AG10803 (cell line): ENCODE measurements at regions not wholly inside any gene's neighbourhood (a gene's known extent, or its start where the extent isn't known, plus 50 kb on each side); places are given as distances from the start of the nearest gene placed in this dataset.
"Not testable (repeated sequence)": the region's sequence is repeated elsewhere in the genome, so short reads cannot be mapped to it uniquely, and the experiment has no call there.

Experiments
- DNase-seq: peaks from one replicate; pipeline ENCODE4 v3.0.0; 2010; ENCODE audit warnings: low read depth
- H3K4me3 ChIP-seq: 2 replicates; pipeline ENCODE4 v1.5.1; 2011; ENCODE audit warnings: mild to moderate bottlenecking, low read length, control low read depth
- TF ChIP-seq, protein P1 (sequence below): conservative IDR thresholded peaks from 2 replicates; pipeline ENCODE4 v1.5.1; 2011; ENCODE audit warnings: mild to moderate bottlenecking, low read length, control low read depth, inconsistent platforms

DNA sequence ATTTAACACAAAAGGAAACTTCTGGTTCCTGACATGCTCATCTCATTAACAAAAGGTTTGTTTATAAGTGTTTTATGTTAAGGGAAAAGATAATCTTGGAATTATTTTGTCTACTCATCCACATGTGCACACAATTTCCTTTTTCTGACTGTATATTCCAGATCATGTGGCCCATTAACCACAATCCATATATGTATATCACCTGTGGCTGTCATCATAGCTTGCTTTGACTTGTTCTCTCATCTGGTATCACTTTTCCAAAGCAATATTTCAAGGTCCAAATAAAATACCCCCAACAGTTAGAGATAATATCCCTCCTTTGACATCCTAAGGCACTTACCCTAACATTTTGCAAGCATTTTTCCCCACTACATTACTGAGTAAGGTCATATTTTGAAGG is 856.1 kb downstream of the CDH11 start:
- H3K4me3 ChIP-seq: no peak overlapping the region
- DNase-seq: no peak
- TF ChIP-seq, protein P1, sequence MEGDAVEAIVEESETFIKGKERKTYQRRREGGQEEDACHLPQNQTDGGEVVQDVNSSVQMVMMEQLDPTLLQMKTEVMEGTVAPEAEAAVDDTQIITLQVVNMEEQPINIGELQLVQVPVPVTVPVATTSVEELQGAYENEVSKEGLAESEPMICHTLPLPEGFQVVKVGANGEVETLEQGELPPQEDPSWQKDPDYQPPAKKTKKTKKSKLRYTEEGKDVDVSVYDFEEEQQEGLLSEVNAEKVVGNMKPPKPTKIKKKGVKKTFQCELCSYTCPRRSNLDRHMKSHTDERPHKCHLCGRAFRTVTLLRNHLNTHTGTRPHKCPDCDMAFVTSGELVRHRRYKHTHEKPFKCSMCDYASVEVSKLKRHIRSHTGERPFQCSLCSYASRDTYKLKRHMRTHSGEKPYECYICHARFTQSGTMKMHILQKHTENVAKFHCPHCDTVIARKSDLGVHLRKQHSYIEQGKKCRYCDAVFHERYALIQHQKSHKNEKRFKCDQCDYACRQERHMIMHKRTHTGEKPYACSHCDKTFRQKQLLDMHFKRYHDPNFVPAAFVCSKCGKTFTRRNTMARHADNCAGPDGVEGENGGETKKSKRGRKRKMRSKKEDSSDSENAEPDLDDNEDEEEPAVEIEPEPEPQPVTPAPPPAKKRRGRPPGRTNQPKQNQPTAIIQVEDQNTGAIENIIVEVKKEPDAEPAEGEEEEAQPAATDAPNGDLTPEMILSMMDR: no peak

DNA sequence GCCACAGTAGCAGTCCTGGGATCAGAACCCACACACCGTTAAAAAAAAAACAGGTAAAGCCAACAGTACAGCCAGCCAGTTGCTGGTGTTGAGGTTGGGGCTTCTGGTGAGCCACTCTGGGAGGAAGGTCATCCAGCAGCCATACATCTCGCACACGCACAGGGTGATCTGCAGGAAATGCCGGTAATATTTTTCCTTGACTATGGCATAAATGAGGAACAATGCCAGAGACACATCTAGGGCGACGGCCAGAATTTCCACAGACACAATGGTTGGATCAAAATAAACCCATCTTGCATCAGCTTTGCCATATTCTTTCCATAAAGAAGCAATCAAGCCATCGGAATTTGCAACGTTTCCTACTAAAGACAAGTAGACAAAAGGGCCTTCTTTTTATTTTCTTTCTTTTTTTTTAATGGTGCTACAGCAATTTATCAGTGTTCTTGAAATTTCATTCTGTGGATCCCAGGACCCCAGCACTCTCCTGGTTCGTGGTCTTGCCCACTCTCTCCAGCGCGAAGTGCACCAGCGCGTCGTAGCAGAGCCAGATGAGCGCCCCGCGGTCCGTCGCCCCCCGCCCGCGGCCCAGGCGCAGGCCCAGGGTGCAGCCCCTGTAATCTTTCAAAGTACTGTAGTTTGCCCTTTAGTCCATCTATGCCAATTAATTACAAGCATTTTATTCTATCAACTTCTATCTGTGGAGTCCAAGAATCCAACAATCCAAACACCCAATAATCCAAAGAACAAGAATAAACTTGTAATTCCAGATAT is 861.0 kb downstream of the CDH11 start:
- not testable (repeated sequence) for H3K4me3 ChIP-seq, DNase-seq

DNA sequence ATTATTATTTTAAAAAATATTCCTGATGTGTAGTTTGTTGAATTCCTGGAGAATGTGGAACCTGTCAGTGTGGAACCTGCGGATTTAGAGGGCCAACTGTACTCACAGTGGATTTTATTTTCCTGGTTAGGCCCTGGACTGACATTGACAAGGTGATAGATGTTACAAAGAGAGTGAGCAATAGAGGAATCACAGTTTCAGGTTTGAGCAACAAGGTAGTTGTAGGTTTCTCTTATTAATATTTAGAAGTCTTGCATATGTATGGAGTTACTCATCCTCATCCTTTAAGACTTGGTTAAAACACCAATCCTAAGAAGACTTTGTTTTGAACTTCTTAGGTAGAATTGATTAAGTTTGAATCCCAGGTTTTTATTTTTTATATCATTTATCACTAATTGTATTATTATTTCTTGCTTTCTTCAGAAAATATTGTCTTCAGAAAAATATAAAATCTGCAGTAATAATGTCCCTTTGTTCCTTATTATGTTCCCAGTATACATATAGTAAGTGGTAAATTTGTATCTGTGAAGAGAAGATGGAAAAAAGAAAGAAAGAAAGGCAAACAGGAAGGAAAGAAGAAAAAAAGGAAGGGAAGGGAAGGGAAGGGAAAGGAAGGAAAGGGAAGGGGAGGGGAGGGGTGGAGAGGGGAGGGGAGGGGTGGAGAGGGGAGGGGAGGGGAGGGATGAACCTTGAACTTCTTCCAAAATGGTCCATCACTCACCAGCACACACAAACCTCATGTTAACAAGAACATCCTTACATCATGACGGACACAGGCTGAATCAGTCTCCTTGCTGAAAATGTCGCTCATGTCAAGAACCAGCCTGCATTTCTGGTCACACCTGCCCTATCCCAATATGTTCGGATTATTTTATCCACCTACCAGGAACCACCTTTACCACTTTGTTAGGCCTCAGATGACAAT is 867.2 kb downstream of the CDH11 start:
- H3K4me3 ChIP-seq: no peak overlapping the region
- DNase-seq: no peak
- TF ChIP-seq, protein P1: no peak

DNA sequence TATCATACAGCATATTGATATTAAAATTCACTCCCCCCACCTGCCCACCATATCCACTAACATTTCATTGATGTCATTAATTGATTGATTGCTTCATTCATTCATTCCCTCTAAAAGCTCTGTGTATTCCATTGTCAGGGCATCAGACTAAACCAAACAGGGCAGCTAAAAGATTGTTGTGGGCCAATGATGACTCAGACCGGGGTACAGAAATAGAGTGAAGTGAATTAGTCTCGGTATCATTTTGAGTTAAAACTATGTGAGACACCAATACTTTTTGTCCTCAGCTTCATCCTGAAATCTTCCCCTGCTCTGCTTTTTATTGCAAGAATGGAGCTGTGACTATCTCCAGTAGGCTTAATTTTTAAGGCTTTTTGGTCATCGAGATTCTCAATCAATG is 868.3 kb downstream of the CDH11 start:
- TF ChIP-seq, protein P1: no peak
- H3K4me3 ChIP-seq: no peak overlapping the region
- DNase-seq: no peak

DNA sequence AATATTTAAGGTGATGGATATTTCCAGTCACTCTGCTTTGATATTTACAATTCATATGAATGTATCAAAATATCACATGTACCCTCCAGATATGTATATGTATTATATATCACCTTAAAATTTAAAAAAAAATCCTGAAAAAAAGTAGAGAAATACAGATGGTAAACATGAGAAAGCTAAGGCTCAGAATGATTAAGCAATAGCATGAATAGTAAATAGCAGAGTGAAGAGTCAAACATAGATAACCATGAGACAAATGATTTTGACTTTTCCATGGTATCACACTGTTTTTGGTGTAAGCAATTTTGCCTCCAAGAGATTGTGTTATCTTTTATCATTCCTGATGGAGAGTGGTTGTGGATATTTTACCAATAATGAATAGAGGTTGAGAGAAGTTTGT is 868.8 kb downstream of the CDH11 start:
- no peak for DNase-seq
- TF ChIP-seq, protein P1: no peak
- H3K4me3 ChIP-seq: no peak overlapping the region

DNA sequence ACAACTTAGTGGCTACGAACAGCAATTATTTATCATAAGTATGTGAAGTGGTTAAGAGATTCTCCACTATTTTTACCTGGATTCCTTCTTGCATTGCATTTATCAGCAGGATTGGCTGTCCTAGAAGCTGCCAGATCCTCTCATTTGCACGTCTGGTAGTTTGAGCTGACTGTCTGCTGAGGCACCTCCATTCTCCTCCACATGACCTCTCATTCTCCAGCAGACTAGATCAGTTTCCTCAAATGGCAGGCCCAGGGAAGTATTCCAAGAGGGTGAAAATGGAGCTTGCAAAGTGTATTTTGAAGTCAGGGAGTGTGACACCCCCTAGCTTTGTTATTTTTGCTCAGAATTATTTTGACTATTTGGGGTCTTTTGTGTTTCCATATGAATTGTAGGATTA is 870.1 kb downstream of the CDH11 start:
- H3K4me3 ChIP-seq: no peak overlapping the region
- no peak for DNase-seq
- TF ChIP-seq, protein P1: no peak

DNA sequence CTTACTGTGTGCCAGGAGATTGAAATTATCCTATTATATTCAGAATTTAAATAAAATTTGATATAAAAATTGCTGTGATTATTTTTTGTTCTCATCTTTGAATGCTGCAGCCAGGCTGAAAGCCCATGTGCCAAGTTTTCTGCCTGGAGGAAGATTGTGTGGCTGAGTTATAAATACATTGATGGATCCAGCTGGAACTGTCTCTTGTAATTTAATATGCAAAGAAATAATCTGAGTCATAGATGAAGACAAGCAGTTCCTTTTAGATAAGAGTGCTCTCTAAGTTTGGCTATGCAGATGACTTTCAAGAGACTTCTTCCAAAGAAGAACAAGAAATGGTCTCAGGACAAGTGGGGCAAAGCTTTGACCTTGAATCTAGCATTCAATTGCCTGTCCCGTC is 871.0 kb downstream of the CDH11 start:
- peak; percentile 12 for DNase-seq
- TF ChIP-seq, protein P1: no peak

More for the DNA sequence above, 871.0 kb downstream of the CDH11 start:
- no peak overlapping the region for H3K4me3 ChIP-seq
